Motor neuron (in vitro differentiated cells): ENCODE measurements at regions not wholly inside any gene's neighbourhood (a gene's known extent, or its start where the extent isn't known, plus 50 kb on each side); places are given as distances from the start of the nearest gene placed in this dataset.

Experiments used
- ATAC-seq, 8 experiments: fragments of 200-7000 bp; cut with Tn5 transposase; replicated peaks in 6 of 8; 2 replicates each; pipeline ENCODE4 v1.8.0; 2021; ENCODE audit warnings: mild to moderate bottlenecking in 8 of 8, moderate library complexity in 8 of 8
- H3K27ac ChIP-seq, 2 donors: fragments of 250-450 bp; sonication (Bioruptor Pico); 2 replicates each; pipeline ENCODE4 v1.9.0; 2021; ENCODE audit warnings: antibody characterized with exemption in 2 of 2, mild to moderate bottlenecking in 2 of 2, moderate library complexity in 1 of 2
- H3K4me1 ChIP-seq, 2 donors: fragments of 250-450 bp; sonication (Bioruptor Pico); replicated peaks in 1 of 2; 2 replicates each; pipeline ENCODE4 v1.6.1; 2021; ENCODE audit warnings: antibody characterized with exemption in 2 of 2, mild to moderate bottlenecking in 2 of 2, moderate library complexity in 1 of 2
- H3K4me3 ChIP-seq, 5 donors: fragments of 250-450 bp; sonication (Bioruptor Pico); 2 replicates each; pipeline ENCODE4 v1.9.0; 2021; ENCODE audit warnings: antibody characterized with exemption in 5 of 5, mild to moderate bottlenecking in 5 of 5, moderate library complexity in 4 of 5
- WGBS, 10 experiments: fragments of 450-650 bp; shearing (Covaris generic); methylation state at CpG; one replicate each; pipeline ENCODE4 v1.0.0; 2022; 5-methylcytosine and 5-hydroxymethylcytosine counted together
- in situ Hi-C, 9 experiments: fragments of 400-800 bp; cut with MboI; loops; one replicate each; pipeline ENCODE4 v1.15.0; 2021; ENCODE audit warnings: low sequenced_read_pairs in 9 of 9, low pct_unique_long_range_greater_than_20kb in 2 of 9; ENCODE audit not compliant: unreplicated experiment in 9 of 9

DNA sequence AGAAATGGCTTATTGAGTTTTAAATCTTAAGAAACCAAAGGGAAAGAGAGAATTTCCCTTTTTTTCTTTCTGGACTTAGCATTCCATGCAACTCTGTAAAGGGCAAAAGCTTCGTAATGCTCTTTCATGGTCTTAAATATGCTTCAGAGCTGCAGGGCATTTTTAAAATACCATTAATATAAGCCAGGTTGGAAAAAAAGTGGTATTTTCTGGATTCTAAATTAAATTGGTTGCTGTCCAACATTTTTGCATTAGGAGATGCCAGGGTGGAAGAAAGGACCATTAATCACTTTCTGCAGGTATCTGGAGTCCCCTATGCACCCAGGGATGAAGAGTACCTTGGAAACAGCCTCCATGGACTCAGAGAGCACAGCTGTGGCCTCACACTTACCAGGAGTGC is 215.1 kb upstream of the DAPK1 start:
- 80 to 100% (median 85%) methylated on average over 1 of the region's 1 CpG; no CpG with 5 or more reads in 4 of the 10 experiments for WGBS, 10 experiments
- Histone ChIP-seq H3K27ac (no peak overlapping the region), H3K4me1 (no peaks in the 10 kb centered on the region), H3K4me3 (no peak overlapping the region)
- ATAC-seq = no peak
- in situ Hi-C loops = no loop called here

DNA sequence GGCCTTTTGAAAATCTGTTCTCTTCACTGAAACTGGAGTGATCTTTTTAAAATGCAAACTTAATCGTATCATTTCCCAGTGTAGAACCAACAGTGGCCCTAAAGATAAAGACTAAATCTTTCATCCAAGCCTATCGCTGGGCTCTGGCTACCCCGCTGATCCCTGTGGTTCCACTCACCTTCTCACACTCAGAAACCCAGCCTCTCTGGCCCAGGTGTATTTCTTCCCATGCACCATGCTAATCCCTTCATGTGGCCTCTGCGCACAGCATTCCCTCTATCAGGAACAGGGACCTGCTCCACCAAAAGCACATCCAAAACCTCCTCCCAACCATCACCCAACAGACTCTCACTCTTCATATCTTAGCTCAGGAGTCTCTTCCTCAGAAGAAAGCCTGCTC is 214.1 kb upstream of the DAPK1 start:
- no peak for ATAC-seq
- in situ Hi-C loops = no loop called here

DNA sequence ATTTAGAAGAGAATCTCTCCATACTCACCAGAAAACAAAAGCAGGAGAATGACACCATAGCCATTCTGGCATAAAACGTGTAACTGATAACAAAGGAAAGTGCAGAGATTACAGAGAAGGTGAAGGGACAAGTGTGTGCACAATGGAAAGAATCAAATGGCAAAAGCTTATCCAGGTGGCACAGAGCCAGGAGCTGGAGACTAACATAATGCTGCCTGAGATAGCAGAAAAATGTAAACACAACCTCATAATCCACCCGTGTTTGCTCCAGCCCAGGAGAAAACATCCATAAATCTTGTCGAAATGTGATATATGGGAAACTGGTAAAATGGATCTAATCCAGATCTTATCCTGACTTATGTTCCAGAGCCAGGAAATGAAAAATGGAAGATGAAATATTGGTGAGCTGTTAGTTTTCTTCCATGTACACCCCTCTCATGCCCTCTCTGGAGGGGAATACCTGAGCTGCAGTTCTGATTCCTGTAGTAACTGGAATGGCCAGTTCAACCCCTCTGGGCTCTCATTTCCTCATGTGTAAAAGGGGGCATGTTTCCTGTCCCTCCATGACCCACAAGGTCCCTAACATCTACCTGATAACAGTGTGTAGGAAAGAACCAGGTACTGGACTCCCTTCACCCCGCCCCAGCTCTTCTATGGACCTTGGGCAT is 212.3 kb upstream of the DAPK1 start:
- WGBS, 10 experiments = 41 to 93% (median 69%) methylated on average over 1 to 3 of the region's 4 CpGs; no CpG with 5 or more reads in 2 of the 10 experiments
- in situ Hi-C loops = no loop called here
- Histone ChIP-seq H3K4me3 (no peak overlapping the region), H3K4me1 (no peaks in the 10 kb centered on the region), H3K27ac (no peak overlapping the region)
- no peak for ATAC-seq

More for the DNA sequence above, 214.1 kb upstream of the DAPK1 start:
- no peak overlapping the region for H3K27ac ChIP-seq
- WGBS, 10 experiments = 79 to 100% (median 90%) methylated on average over 1 to 4 of the region's 4 CpGs; no CpG with 5 or more reads in 1 of the 10 experiments
- H3K4me1 ChIP-seq = no peaks in the 10 kb centered on the region
- no peak overlapping the region for H3K4me3 ChIP-seq

DNA sequence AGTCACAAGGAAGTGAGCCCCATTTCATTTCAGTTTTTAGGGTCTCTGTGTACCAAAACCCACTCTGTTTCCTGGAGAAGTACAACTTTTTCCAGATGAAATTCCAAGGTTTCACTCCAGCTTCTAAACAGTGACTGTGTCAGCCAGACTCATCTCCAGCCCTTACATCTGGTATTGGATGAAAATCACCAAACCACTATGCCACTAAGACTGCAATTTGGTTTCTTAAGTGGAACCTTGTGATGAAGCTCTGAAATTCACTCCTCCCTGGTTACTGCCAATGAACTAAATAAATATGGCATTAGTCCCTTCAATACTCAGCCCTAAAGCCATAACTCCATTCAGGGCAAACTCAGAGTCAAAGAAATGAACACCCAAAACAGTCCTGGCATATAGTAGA is 211.2 kb upstream of the DAPK1 start:
- in situ Hi-C loops = no loop called here
- ATAC-seq = no peak
- H3K4me3 ChIP-seq = no peak overlapping the region

DNA sequence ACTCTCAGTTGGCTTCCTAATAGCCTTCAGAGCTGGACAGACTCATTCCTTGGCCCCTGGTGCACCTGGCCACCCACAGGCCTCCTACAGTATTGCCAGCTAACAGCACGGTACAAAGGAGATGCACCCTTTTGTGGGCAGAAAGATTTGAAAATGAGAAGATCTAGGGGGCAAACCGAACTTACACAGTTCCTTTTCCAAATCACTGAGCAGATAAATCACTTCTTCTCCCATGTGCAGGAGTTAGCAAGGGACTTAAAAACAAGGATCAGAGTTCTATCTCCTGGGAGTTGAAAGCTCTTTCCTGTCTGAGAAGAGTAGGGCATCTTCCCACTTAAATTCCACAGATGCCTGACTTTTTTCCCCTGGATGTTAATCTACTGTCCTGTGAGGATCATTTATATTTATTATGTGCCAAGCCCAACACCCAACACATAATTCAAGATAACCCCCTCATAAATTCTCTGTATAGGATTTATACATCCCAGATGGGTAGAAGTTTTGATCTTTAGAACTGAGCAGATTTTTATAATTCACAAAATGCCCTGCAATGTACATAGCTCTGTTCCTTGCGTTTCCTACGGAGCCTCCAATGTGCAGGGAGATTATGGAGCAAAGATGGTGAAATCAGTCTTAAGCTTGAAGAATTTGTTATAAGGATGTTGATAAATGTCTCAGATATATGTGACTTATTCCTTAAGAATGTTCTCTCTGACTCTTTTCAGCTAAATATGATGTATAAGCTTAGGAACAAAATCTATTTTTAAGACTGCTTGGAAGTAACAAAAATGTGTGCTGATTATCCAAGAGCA is 207.2 kb upstream of the DAPK1 start:
- no peak overlapping the region for H3K4me3 ChIP-seq
- peak in 3 of 8 experiments; percentile 42 to 68 (median 45) for ATAC-seq
- H3K4me1 ChIP-seq = no peaks in the 10 kb centered on the region
- in situ Hi-C loops = no loop called here
- WGBS, 10 experiments = 6 to 100% (median 76%) methylated on average over 1 to 4 of the region's 4 CpGs
- H3K27ac ChIP-seq = no peak overlapping the region

More for the DNA sequence above, 211.2 kb upstream of the DAPK1 start:
- Histone ChIP-seq H3K4me1 (no peaks in the 10 kb centered on the region), H3K27ac (no peak overlapping the region)

DNA sequence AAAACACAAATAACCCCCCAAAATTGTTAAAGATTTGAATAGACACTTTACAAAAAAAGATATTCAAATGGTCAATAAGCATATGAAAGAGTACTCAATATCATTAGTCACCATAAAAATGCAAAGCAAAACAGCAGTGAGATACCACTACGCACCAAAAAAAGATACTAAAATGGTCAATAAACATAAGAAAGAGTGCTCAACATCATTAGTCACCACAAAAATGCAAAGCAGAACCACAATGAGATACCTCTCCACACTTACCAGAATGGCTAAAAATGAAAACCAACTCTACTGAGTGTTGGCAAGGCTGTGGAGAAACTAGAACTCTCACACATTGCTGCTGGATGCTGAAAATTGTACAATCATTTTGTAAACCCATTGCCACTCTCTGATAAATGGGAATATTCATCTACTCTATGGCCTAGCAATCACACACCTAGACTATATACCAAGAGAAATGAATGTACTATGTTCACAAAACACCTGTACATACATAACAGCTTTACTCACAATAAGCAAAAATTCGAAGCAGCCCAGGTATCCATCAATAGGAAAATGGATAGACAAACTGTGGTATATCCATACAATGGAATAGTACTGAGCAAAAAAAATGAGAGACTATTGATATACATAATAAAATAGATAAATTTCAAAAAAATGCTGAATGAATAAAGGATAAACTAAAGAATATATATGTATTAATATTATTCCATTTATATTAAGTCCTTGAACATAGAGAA is 205.0 kb upstream of the DAPK1 start:
- Histone ChIP-seq H3K4me3 (no peak overlapping the region), H3K27ac (no peak overlapping the region), H3K4me1 (no peaks in the 10 kb centered on the region)
- in situ Hi-C loops = no loop called here
- no peak for ATAC-seq
- 0 to 50% (median 34%) methylated on average over 1 to 2 of the region's 2 CpGs for WGBS, 10 experiments

DNA sequence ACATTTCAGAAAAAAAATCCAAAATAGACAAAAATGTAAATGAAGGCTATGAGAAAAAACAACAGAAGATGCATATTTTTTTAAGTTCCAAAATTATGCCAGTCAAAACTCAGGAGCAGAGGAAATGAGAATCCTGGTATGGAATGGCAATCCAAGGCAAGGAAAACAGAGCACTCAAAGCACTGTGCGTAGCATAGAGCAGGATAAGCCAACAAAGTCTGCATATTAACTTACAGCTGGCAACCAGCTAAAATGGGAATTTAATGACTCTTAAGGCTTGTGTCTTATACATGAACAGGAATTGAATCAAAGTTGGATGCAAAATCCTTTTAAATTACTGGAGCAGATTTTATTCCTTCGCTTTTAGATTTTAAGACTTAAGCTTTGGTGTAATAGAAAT is 203.5 kb upstream of the DAPK1 start:
- H3K27ac ChIP-seq = no peak overlapping the region
- H3K4me1 ChIP-seq = no peaks in the 10 kb centered on the region
- WGBS, 10 experiments = 15 to 100% (median 86%) methylated on average over 1 to 2 of the region's 2 CpGs; no CpG with 5 or more reads in 2 of the 10 experiments
- peak in 1 of 8 experiments; percentile 77 for ATAC-seq
- in situ Hi-C loops = no loop called here
- no peak overlapping the region for H3K4me3 ChIP-seq

DNA sequence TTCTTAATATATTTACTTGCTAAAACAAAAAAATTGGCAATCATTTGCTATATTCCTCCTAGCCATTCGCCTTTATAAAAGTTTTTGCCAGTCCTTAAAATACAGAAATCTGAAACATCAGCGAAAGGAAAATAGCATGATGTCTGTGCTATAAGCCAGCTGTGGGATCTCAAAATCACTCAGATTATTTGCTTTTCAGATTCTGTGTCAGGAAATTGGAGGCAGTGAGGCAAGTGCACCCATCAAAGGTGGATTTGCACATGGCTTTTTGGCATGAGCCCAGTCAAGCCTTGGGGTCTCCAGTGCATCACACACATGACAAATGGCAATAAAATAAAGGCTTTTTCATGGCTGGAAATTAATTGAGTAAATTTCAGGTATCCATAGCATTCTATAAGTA is 196.8 kb upstream of the DAPK1 start:
- H3K4me1 ChIP-seq = peaks cover 0 to 12% of the 10 kb centered on the region in 2 donors
- 17 to 100% (median 85%) methylated on average over 1 to 2 of the region's 2 CpGs for WGBS, 10 experiments
- no peak overlapping the region for H3K4me3 ChIP-seq
- no peak for ATAC-seq
- H3K27ac ChIP-seq = no peak overlapping the region
- in situ Hi-C loops = loop anchor here in 3 of 9 experiments (25.0 kb wide), 3 partner anchors 339 to 814 kb away; no protein-coding TSS in a partner anchor

DNA sequence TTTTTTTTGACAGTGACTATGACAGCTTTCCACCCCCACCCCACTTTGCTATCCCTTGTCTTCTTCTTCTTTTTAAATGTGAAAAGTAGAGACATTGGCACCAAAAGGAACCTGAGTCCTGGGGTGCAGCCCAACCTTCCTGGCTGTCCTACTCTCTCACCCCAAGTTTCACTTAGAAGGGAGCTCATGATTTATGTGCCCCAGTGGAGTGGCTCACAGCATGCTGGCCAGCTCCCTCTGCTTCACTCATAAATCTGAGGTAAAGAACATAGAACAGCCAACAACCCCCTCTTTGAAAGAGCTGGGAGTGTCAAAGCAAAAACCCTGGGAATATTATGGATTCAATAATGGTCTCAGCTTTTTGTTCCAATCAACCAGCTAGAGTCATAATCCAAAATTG is 196.3 kb upstream of the DAPK1 start:
- ATAC-seq = peak in 3 of 8 experiments; percentile 49 to 67 (median 50)
- Histone ChIP-seq H3K4me3 (no peak overlapping the region), H3K27ac (no peak overlapping the region), H3K4me1 (peaks cover 0 to 12% of the 10 kb centered on the region in 2 donors)
- in situ Hi-C loops = loop anchor here in 3 of 9 experiments (25.0 kb wide), 3 partner anchors 339 to 814 kb away; no protein-coding TSS in a partner anchor

DNA sequence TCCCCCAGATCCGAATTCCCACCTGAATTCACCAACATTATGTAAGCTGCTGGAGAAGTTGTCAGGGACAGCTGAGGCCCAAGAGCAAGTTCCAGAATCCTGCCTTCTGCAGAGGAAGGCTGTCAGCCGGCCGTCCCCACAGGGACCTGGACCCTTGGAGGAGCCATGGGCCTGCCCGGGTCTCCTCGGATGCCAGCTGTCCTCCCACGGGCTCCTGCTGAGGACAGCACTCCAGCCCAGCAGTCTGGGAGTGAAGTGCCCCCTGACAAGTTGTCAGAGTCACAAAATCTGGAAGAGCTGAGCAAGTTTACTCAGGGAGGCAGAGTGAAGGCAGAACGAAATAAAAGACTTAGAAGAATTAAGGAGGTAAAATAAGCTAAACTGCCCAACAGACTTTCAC is 192.5 kb upstream of the DAPK1 start:
- H3K27ac ChIP-seq = no peak overlapping the region
- ATAC-seq = no peak
- WGBS, 10 experiments = 10 to 100% (median 86%) methylated on average over 1 to 4 of the region's 7 CpGs; no CpG with 5 or more reads in 1 of the 10 experiments
- in situ Hi-C loops = loop anchor here in 3 of 9 experiments (25.0 kb wide), 3 partner anchors 343 to 818 kb away; no protein-coding TSS in a partner anchor
- H3K4me3 ChIP-seq = no peak overlapping the region
- peaks cover 0 to 12% of the 10 kb centered on the region in 2 donors for H3K4me1 ChIP-seq

DNA sequence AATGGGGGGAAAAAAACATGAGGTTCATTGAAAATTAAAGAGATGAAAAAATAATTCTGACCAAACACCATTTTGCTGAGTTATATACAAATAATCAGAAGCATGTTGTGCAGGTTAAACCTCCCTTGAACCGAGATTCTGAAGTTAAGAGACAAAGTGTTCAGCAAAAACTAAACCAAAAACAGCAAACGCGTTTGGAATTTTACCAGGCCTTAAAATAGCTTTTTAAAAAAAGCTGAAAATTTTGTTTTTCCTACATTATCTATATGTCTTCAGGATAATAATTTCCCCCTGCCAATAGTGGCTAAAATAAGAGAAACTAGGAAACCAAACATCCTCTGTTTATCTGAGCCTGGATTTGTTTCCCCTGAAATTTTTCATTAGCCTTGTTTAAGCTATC is 191.7 kb upstream of the DAPK1 start:
- no peak for ATAC-seq
- in situ Hi-C loops = loop anchor here in 3 of 9 experiments (25.0 kb wide), 3 partner anchors 344 to 819 kb away; no protein-coding TSS in a partner anchor
- H3K27ac ChIP-seq = no peak overlapping the region
- WGBS, 10 experiments = 65 to 100% (median 92%) methylated on average over 1 to 3 of the region's 3 CpGs
- no peak overlapping the region for H3K4me3 ChIP-seq
- H3K4me1 ChIP-seq = peaks cover 0 to 12% of the 10 kb centered on the region in 2 donors

DNA sequence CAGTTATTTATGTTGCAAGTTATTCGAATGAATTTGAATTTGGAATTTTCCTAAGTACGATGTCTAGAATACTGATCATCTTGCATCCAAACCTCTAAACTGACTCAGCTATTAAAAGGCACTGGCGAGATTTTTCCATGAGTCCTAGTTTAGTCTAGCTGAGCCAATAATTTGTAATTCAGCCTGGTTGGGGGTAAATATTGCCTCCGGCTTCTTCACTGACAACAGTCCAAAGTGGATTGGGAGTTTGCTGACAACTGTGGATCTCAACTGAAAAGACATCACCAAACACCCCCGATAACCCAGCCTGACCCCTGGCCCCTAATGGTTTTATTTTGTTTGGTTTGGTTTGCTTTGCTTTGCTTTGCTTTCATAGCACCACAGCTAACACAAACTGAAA is 189.8 kb upstream of the DAPK1 start:
- H3K4me3 ChIP-seq = no peak overlapping the region
- H3K27ac ChIP-seq = no peak overlapping the region
- ATAC-seq = no peak
- in situ Hi-C loops = loop anchor here in 3 of 9 experiments (25.0 kb wide), 3 partner anchors 346 to 821 kb away; no protein-coding TSS in a partner anchor
- H3K4me1 ChIP-seq = no peaks in the 10 kb centered on the region
- WGBS, 10 experiments = 60 to 90% (median 88%) methylated on average over 1 to 5 of the region's 5 CpGs; no CpG with 5 or more reads in 5 of the 10 experiments

DNA sequence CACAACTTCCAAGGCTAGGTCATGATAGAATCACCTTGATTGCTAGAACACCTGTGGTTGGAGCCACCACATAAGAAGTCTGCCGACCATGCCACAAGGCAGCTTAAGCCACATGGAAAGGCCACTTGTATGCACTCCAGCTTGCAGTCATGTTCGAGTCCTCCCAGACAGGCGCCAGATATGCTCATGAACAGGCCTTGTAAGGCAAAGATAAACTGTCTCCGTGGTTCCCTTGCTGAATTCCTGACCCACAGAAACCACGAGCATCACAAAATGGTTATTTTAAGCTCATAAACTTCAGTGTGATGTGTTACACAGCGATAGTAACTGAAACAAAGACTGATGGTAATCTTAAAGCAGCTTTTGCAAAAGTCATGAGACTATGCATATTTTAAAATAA is 188.4 kb upstream of the DAPK1 start:
- H3K4me3 ChIP-seq = no peak overlapping the region
- H3K27ac ChIP-seq = no peak overlapping the region
- WGBS, 10 experiments = 17 to 92% (median 84%) methylated on average over 1 to 5 of the region's 6 CpGs; no CpG with 5 or more reads in 1 of the 10 experiments
- ATAC-seq = no peak
- no peaks in the 10 kb centered on the region for H3K4me1 ChIP-seq
- in situ Hi-C loops = loop anchor here in 3 of 9 experiments (25.0 kb wide), 3 partner anchors 347 to 822 kb away; no protein-coding TSS in a partner anchor
